Muscle layer of colon (tissue), 2 donors: ENCODE measurements at regions not wholly inside any gene's neighbourhood (a gene's known extent, or its start where the extent isn't known, plus 50 kb on each side); places are given as distances from the start of the nearest gene placed in this dataset.
"Not testable (repeated sequence)": the region's sequence is repeated elsewhere in the genome, so short reads cannot be mapped to it uniquely, and the experiment has no call there.

Experiments used
- H3K27ac ChIP-seq: one replicate; pipeline ENCODE4 v1.7.0; 2013; ENCODE audit warnings: low read depth, mild to moderate bottlenecking, low read length, moderate library complexity
- H3K27me3 ChIP-seq, 2 donors: one replicate each; pipeline ENCODE4 v1.7.0; 2013; ENCODE audit warnings: low read length in 2 of 2, mild to moderate bottlenecking in 2 of 2; ENCODE audit not compliant: insufficient read depth in 2 of 2, control insufficient read depth in 1 of 2
- H3K36me3 ChIP-seq: one replicate; pipeline ENCODE4 v1.7.0; 2013; ENCODE audit warnings: mild to moderate bottlenecking, low read length; ENCODE audit not compliant: insufficient read depth
- H3K4me1 ChIP-seq: one replicate; pipeline ENCODE4 v1.7.0; 2013; ENCODE audit warnings: mild to moderate bottlenecking, low read length; ENCODE audit not compliant: insufficient read depth
- H3K4me3 ChIP-seq, 2 donors: one replicate each; pipeline ENCODE4 v1.7.0; 2013; ENCODE audit warnings: low read length in 2 of 2, low read depth in 1 of 2, mild to moderate bottlenecking in 1 of 2, moderate library complexity in 1 of 2
- H3K9ac ChIP-seq: one replicate; pipeline ENCODE4 v1.7.0; 2013; ENCODE audit warnings: low read length
- H3K9me3 ChIP-seq: one replicate; pipeline ENCODE4 v1.7.0; 2013; ENCODE audit warnings: mild to moderate bottlenecking, low read length
- donor health status: abdominal sarcoma.
- donor health status: Adenocarcinoma of cecum.

DNA sequence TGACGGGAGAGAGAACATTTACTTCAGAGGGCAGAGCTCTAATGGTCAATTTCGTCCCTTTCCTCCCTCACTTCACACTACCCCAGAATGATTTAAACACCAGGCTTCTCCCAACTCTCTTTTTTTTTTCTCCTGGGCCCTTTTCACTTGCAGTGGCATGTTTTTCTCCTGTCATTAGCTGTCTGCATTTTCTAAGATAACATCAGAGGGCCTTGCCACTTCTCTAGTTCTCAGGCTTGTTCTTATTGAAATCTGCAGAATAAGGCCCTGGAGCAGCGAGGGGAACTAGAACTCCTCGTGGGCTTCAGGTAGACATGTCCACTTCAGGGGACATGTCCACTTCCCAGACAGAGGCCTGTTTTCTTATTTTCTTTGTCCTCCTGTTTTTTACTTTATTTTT lies 514.4 kb upstream of the TBL1XR1 start:
- Histone ChIP-seq H3K4me3 (no peak overlapping the region), H3K9me3 (no peaks in the 10 kb centered on the region), H3K27me3 (no peaks in the 10 kb centered on the region), H3K36me3 (no peaks in the 10 kb centered on the region), H3K4me1 (peaks cover 32% of the 10 kb centered on the region), H3K9ac (no peak overlapping the region), H3K27ac (no peak overlapping the region)

GRCh38 chr3:177713928-177714900 lies 516.9 kb upstream of the TBL1XR1 start:
- Histone ChIP-seq H3K4me3 (no peak overlapping the region), H3K9ac (no peak overlapping the region), H3K27ac (no peak overlapping the region), H3K36me3 (no peaks in the 10 kb centered on the region), H3K27me3 (no peaks in the 10 kb centered on the region), H3K9me3 (no peaks in the 10 kb centered on the region), H3K4me1 (peaks cover 29% of the 10 kb centered on the region)

GRCh38 chr3:177714945-177715344 lies 517.7 kb upstream of the TBL1XR1 start:
- Histone ChIP-seq H3K4me3 (no peak overlapping the region), H3K27me3 (no peaks in the 10 kb centered on the region), H3K27ac (no peak overlapping the region), H3K4me1 (peaks cover 29% of the 10 kb centered on the region), H3K9me3 (no peaks in the 10 kb centered on the region), H3K36me3 (no peaks in the 10 kb centered on the region), H3K9ac (no peak overlapping the region)

DNA sequence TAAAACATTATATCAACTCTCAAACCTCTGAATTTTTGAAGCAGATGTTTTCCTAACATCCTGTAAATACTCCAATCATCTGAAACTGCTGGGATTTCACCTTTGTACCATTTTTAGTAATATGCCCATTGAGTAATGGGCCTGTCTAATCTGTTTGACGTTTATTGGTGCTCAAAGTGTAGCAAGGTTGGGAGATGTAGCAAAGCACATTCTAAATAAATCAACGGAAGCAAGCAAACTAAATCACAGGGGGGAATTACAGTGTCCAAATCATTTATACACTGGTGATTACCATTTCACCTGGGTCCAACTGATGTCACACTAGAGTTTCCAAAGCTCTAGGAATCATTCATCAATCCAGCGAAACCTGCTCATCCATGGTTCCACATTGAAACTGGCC lies 518.7 kb upstream of the TBL1XR1 start:
- Histone ChIP-seq H3K27ac (no peak overlapping the region), H3K9ac (no peak overlapping the region), H3K4me1 (peaks cover 24% of the 10 kb centered on the region), H3K27me3 (no peaks in the 10 kb centered on the region), H3K36me3 (no peaks in the 10 kb centered on the region), H3K9me3 (no peaks in the 10 kb centered on the region), H3K4me3 (no peak overlapping the region)

- H3K27me3 ChIP-seq, H3K9ac ChIP-seq, H3K27ac ChIP-seq, H3K9me3 ChIP-seq, H3K36me3 ChIP-seq, H3K4me3 ChIP-seq: not testable (repeated sequence)
- peaks cover 41% of the 10 kb centered on the region for H3K4me1 ChIP-seq
Observed at GRCh38 chr3:177720927-177721326, 523.6 kb upstream of the TBL1XR1 start.

DNA sequence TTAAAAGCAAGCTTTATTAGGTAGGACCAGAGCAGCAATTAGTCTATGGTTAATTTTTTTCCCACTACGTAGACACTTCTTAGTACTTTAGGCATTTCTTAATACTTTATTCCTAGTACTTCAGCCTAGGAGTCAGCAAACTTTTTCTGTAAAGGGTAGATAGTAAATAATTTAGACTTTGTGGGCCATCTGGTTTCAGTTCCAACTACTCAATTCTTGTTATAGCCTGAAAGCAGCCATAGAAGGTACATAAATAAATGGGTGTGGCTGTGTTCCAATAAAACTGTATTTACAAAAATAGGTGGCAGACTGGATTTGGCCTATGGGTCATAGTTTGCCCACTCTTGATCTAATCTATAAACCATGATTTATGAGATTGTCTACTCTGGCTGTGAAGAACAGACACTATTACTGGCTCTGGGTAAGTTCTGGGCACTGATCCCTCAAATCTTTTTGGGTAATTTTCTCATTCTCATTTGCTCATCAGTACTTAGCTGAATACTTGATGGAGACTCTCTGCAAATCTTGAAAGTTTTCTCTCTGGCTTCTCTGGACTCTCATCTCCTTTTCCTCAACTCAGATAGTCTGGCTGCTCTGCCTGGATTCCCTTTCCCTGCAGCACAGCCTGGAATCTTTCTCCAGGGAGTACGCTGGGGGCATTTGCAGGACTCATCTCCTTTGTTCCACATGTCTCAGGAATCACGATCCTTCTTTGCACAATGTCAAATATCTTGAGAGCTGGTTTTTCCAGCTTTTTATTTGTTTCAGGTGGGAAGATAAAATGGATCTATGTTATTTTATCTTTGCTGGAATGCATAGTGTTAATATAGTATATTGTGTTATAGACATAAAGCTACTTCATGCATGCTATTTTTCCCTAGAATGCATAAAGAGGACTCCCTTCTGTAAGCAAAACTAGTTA lies 524.8 kb upstream of the TBL1XR1 start:
- Histone ChIP-seq H3K27ac (peak overlapping the region; percentile 49), H3K9ac (no peak overlapping the region), H3K36me3 (no peaks in the 10 kb centered on the region)

GRCh38 chr3:177724020-177724638 lies 526.8 kb upstream of the TBL1XR1 start:
- no peak overlapping the region for H3K4me3 ChIP-seq
- H3K36me3 ChIP-seq: no peaks in the 10 kb centered on the region
- peak overlapping the region; percentile 27 for H3K27ac ChIP-seq
- H3K9me3 ChIP-seq: no peaks in the 10 kb centered on the region
- no peak overlapping the region for H3K9ac ChIP-seq
- peaks cover 38% of the 10 kb centered on the region for H3K4me1 ChIP-seq
- H3K27me3 ChIP-seq: no peaks in the 10 kb centered on the region

More for the DNA sequence above, 524.8 kb upstream of the TBL1XR1 start:
- Histone ChIP-seq H3K27me3 (no peaks in the 10 kb centered on the region), H3K4me1 (peaks cover 38% of the 10 kb centered on the region), H3K9me3 (no peaks in the 10 kb centered on the region), H3K4me3 (no peak overlapping the region)

DNA sequence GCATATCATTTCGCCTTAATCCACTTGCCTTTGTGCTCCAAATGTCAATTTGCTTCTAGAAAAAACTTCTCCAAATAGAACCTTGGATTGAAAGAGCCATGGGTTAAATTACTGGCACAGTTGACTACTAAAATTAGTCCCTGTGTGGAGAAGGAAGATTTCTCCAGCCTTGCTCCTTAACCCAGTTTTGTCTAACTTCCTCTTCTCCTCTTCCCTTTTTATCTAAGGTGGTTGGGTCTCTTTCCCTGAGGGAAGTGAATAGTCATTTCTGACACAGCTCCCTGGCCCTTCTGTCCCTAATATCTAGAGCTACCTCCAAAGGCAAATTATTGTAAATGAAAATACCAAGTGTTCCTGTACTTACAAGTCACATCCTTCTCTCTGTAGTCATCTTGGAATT lies 527.9 kb upstream of the TBL1XR1 start:
- H3K9me3 ChIP-seq: no peaks in the 10 kb centered on the region
- no peak overlapping the region for H3K4me3 ChIP-seq
- H3K27me3 ChIP-seq: no peaks in the 10 kb centered on the region
- H3K36me3 ChIP-seq: no peaks in the 10 kb centered on the region
- H3K4me1 ChIP-seq: peaks cover 41% of the 10 kb centered on the region
- H3K9ac ChIP-seq: no peak overlapping the region
- H3K27ac ChIP-seq: no peak overlapping the region

- no peak overlapping the region for H3K9ac ChIP-seq
- peaks cover 39% of the 10 kb centered on the region for H3K4me1 ChIP-seq
- H3K4me3 ChIP-seq: no peak overlapping the region
- no peaks in the 10 kb centered on the region for H3K27me3 ChIP-seq
- no peak overlapping the region for H3K27ac ChIP-seq
- no peaks in the 10 kb centered on the region for H3K9me3 ChIP-seq
- H3K36me3 ChIP-seq: no peaks in the 10 kb centered on the region
Observed at GRCh38 chr3:177726807-177727206, 529.5 kb upstream of the TBL1XR1 start.

- no peak overlapping the region for H3K27ac ChIP-seq
- H3K4me3 ChIP-seq: no peak overlapping the region
- H3K9me3 ChIP-seq: no peaks in the 10 kb centered on the region
- no peak overlapping the region for H3K9ac ChIP-seq
- H3K27me3 ChIP-seq: no peaks in the 10 kb centered on the region
- peaks cover 13% of the 10 kb centered on the region for H3K4me1 ChIP-seq
- no peaks in the 10 kb centered on the region for H3K36me3 ChIP-seq
Observed at GRCh38 chr3:177729956-177730681, 532.8 kb upstream of the TBL1XR1 start.
